ENCODE measurements at regions not wholly inside any gene's neighbourhood (a gene's known extent, or its start where the extent isn't known, plus 50 kb on each side); places are given as distances from the start of the nearest gene placed in this dataset.

- H4K8ac ChIP-seq (ENCODE audit: low read depth, low read length): no peak overlapping the region
- no peaks in the 10 kb centered on the region for H3K9me3 ChIP-seq (ENCODE audit: insufficient read depth, low read depth, low read length)
- no peak overlapping the region for H3K4me2 ChIP-seq (ENCODE audit: low read length)
- H3K27ac ChIP-seq (ENCODE audit: low read depth, low read length): no peak overlapping the region
- H3K36me3 ChIP-seq (ENCODE audit: control insufficient read depth in 1 of 2, insufficient read depth in 2 of 2, low read length in 2 of 2): no peaks in the 10 kb centered on the region
- H3K4me3 ChIP-seq (ENCODE audit: low read depth, low read length): no peak overlapping the region
- no peaks in the 10 kb centered on the region for H3K79me1 ChIP-seq (ENCODE audit: low read length)
- H3K9ac ChIP-seq (ENCODE audit: low read length): no peak overlapping the region
- no peak overlapping the region for H3K23ac ChIP-seq (ENCODE audit: low read length)
- no peak overlapping the region for H4K12ac ChIP-seq (ENCODE audit: low read depth, low read length)
- no peak overlapping the region for H2AK5ac ChIP-seq (ENCODE audit: low read length)
- no peak overlapping the region for H4K91ac ChIP-seq (ENCODE audit: low read depth, low read length)
- H3K79me2 ChIP-seq (ENCODE audit: control insufficient read depth, insufficient read depth, low read length, poor library complexity): no peaks in the 10 kb centered on the region
- no peak overlapping the region for H2BK12ac ChIP-seq (ENCODE audit: low read length)
- H2BK120ac ChIP-seq (ENCODE audit: insufficient read depth, low read length, poor library complexity): no peak overlapping the region
- WGBS (ENCODE audit: extremely low coverage, insufficient coverage, insufficient read length): no CpG with 5 or more reads among the region's 1 CpG
- no peak for DNase-seq
- H3K4ac ChIP-seq (ENCODE audit: low read depth, low read length): no peak overlapping the region
- H3K14ac ChIP-seq (ENCODE audit: low read length): no peak overlapping the region
- H3K18ac ChIP-seq (ENCODE audit: low read length): no peak overlapping the region
- no peak overlapping the region for H2BK5ac ChIP-seq (ENCODE audit: low read depth, low read length, poor library complexity)
- H3K4me1 ChIP-seq (ENCODE audit: control insufficient read depth in 1 of 2, insufficient read depth in 2 of 2, low read length in 2 of 2): peaks cover 0 to 5% of the 10 kb centered on the region in 2 experiments
- H2AFZ ChIP-seq (ENCODE audit: insufficient read depth, low read length, poor library complexity): no peak overlapping the region
- no peaks in the 10 kb centered on the region for H3K27me3 ChIP-seq (ENCODE audit: insufficient read depth, low read length)
These were observed 218.1 kb upstream of the TNP1 start for GRCh38 chr2:217077831-217078407.

GRCh38 chr2:217076657-217077232 lies 216.9 kb upstream of the TNP1 start:
- Histone ChIP-seq H3K14ac (ENCODE audit: low read length) (no peak overlapping the region), H3K79me2 (ENCODE audit: control insufficient read depth, insufficient read depth, low read length, poor library complexity) (no peaks in the 10 kb centered on the region), H3K9ac (ENCODE audit: low read length) (no peak overlapping the region), H4K91ac (ENCODE audit: low read depth, low read length) (no peak overlapping the region), H3K4ac (ENCODE audit: low read depth, low read length) (no peak overlapping the region), H4K8ac (ENCODE audit: low read depth, low read length) (no peak overlapping the region), H2AFZ (ENCODE audit: insufficient read depth, low read length, poor library complexity) (no peak overlapping the region), H3K27me3 (ENCODE audit: insufficient read depth, low read length) (no peaks in the 10 kb centered on the region), H4K12ac (ENCODE audit: low read depth, low read length) (no peak overlapping the region), H2BK12ac (ENCODE audit: low read length) (no peak overlapping the region), H3K36me3 (ENCODE audit: control insufficient read depth in 1 of 2, insufficient read depth in 2 of 2, low read length in 2 of 2) (no peaks in the 10 kb centered on the region), H2BK5ac (ENCODE audit: low read depth, low read length, poor library complexity) (no peak overlapping the region), H3K27ac (ENCODE audit: low read depth, low read length) (no peak overlapping the region), H3K18ac (ENCODE audit: low read length) (no peak overlapping the region), H3K79me1 (ENCODE audit: low read length) (no peaks in the 10 kb centered on the region), H3K4me2 (ENCODE audit: low read length) (no peak overlapping the region), H3K9me3 (ENCODE audit: insufficient read depth, low read depth, low read length) (no peaks in the 10 kb centered on the region), H2AK5ac (ENCODE audit: low read length) (no peak overlapping the region), H3K4me3 (ENCODE audit: low read depth, low read length) (no peak overlapping the region), H3K4me1 (ENCODE audit: control insufficient read depth in 1 of 2, insufficient read depth in 2 of 2, low read length in 2 of 2) (peaks cover 0 to 5% of the 10 kb centered on the region in 2 experiments), H2BK120ac (ENCODE audit: insufficient read depth, low read length, poor library complexity) (no peak overlapping the region), H3K23ac (ENCODE audit: low read length) (no peak overlapping the region)
- no CpG with 5 or more reads among the region's 6 CpGs for WGBS (ENCODE audit: extremely low coverage, insufficient coverage, insufficient read length)
- no peak for DNase-seq

GRCh38 chr2:217076058-217076435 lies 216.2 kb upstream of the TNP1 start:
- Histone ChIP-seq H2BK12ac (ENCODE audit: low read length) (no peak overlapping the region), H3K23ac (ENCODE audit: low read length) (no peak overlapping the region), H3K79me2 (ENCODE audit: control insufficient read depth, insufficient read depth, low read length, poor library complexity) (no peaks in the 10 kb centered on the region), H3K9ac (ENCODE audit: low read length) (no peak overlapping the region), H2AFZ (ENCODE audit: insufficient read depth, low read length, poor library complexity) (no peak overlapping the region), H3K36me3 (ENCODE audit: control insufficient read depth in 1 of 2, insufficient read depth in 2 of 2, low read length in 2 of 2) (no peaks in the 10 kb centered on the region), H3K9me3 (ENCODE audit: insufficient read depth, low read depth, low read length) (no peaks in the 10 kb centered on the region), H2BK120ac (ENCODE audit: insufficient read depth, low read length, poor library complexity) (no peak overlapping the region), H2BK5ac (ENCODE audit: low read depth, low read length, poor library complexity) (no peak overlapping the region), H2AK5ac (ENCODE audit: low read length) (no peak overlapping the region), H3K4ac (ENCODE audit: low read depth, low read length) (no peak overlapping the region), H3K27me3 (ENCODE audit: insufficient read depth, low read length) (no peaks in the 10 kb centered on the region), H3K4me3 (ENCODE audit: low read depth, low read length) (no peak overlapping the region), H3K27ac (ENCODE audit: low read depth, low read length) (no peak overlapping the region), H3K79me1 (ENCODE audit: low read length) (no peaks in the 10 kb centered on the region), H3K14ac (ENCODE audit: low read length) (no peak overlapping the region), H4K8ac (ENCODE audit: low read depth, low read length) (no peak overlapping the region), H3K4me2 (ENCODE audit: low read length) (no peak overlapping the region), H4K12ac (ENCODE audit: low read depth, low read length) (no peak overlapping the region), H3K4me1 (ENCODE audit: control insufficient read depth in 1 of 2, insufficient read depth in 2 of 2, low read length in 2 of 2) (peaks cover 0 to 5% of the 10 kb centered on the region in 2 experiments), H3K18ac (ENCODE audit: low read length) (no peak overlapping the region), H4K91ac (ENCODE audit: low read depth, low read length) (no peak overlapping the region)
- no CpG with 5 or more reads among the region's 3 CpGs for WGBS (ENCODE audit: extremely low coverage, insufficient coverage, insufficient read length)
- no peak for DNase-seq

GRCh38 chr2:217075268-217076057 lies 215.6 kb upstream of the TNP1 start:
- H3K27ac ChIP-seq (ENCODE audit: low read depth, low read length): no peak overlapping the region
- no peak overlapping the region for H4K12ac ChIP-seq (ENCODE audit: low read depth, low read length)
- no peaks in the 10 kb centered on the region for H3K79me1 ChIP-seq (ENCODE audit: low read length)
- no peak overlapping the region for H2BK12ac ChIP-seq (ENCODE audit: low read length)
- H3K4me2 ChIP-seq (ENCODE audit: low read length): no peak overlapping the region
- no peak overlapping the region for H3K4ac ChIP-seq (ENCODE audit: low read depth, low read length)
- no peaks in the 10 kb centered on the region for H3K27me3 ChIP-seq (ENCODE audit: insufficient read depth, low read length)
- no peak overlapping the region for H3K9ac ChIP-seq (ENCODE audit: low read length)
- peaks cover 0 to 5% of the 10 kb centered on the region in 2 experiments for H3K4me1 ChIP-seq (ENCODE audit: control insufficient read depth in 1 of 2, insufficient read depth in 2 of 2, low read length in 2 of 2)
- no peak overlapping the region for H3K18ac ChIP-seq (ENCODE audit: low read length)
- no peak overlapping the region for H2AFZ ChIP-seq (ENCODE audit: insufficient read depth, low read length, poor library complexity)
- H2AK5ac ChIP-seq (ENCODE audit: low read length): no peak overlapping the region
- no peak overlapping the region for H4K91ac ChIP-seq (ENCODE audit: low read depth, low read length)
- H3K14ac ChIP-seq (ENCODE audit: low read length): no peak overlapping the region
- H3K79me2 ChIP-seq (ENCODE audit: control insufficient read depth, insufficient read depth, low read length, poor library complexity): no peaks in the 10 kb centered on the region
- H3K4me3 ChIP-seq (ENCODE audit: low read depth, low read length): no peak overlapping the region
- no peaks in the 10 kb centered on the region for H3K9me3 ChIP-seq (ENCODE audit: insufficient read depth, low read depth, low read length)
- no peak overlapping the region for H4K8ac ChIP-seq (ENCODE audit: low read depth, low read length)
- H2BK5ac ChIP-seq (ENCODE audit: low read depth, low read length, poor library complexity): no peak overlapping the region
- H2BK120ac ChIP-seq (ENCODE audit: insufficient read depth, low read length, poor library complexity): no peak overlapping the region
- DNase-seq: no peak
- no CpG with 5 or more reads among the region's 12 CpGs for WGBS (ENCODE audit: extremely low coverage, insufficient coverage, insufficient read length)
- no peaks in the 10 kb centered on the region for H3K36me3 ChIP-seq (ENCODE audit: control insufficient read depth in 1 of 2, insufficient read depth in 2 of 2, low read length in 2 of 2)
- no peak overlapping the region for H3K23ac ChIP-seq (ENCODE audit: low read length)
